SU-DHL-6 (cell line): ENCODE measurements at regions not wholly inside any gene's neighbourhood (a gene's known extent, or its start where the extent isn't known, plus 50 kb on each side); places are given as distances from the start of the nearest gene placed in this dataset.

Experiments
- H2AFZ ChIP-seq: fragments of 200-600 bp; sonication (generic); 2 replicates; pipeline ENCODE4 v1.6.1; 2014; ENCODE audit warnings: low read depth, mild to moderate bottlenecking, moderate library complexity, mixed read lengths, antibody characterized with exemption, low read length; ENCODE audit not compliant: severe bottlenecking
- H3F3A ChIP-seq: fragments of 200-600 bp; shearing (Covaris generic); 2 replicates; pipeline ENCODE4 v1.6.0; 2016; ENCODE audit warnings: antibody characterized with exemption, mild to moderate bottlenecking; ENCODE audit not compliant: insufficient read depth
- H3K27ac ChIP-seq: fragments of 200-600 bp; sonication (generic); 2 replicates; pipeline ENCODE4 v1.5.1; 2016; ENCODE audit warnings: low read depth, mild to moderate bottlenecking, low read length, moderate library complexity, mixed read lengths
- H3K27me3 ChIP-seq: fragments of 200-600 bp; sonication (generic), shearing (Covaris generic); 2 replicates; pipeline ENCODE4 v1.6.0; 2014; ENCODE audit warnings: mild to moderate bottlenecking, low read length
- H3K36me3 ChIP-seq: fragments of 200-600 bp; sonication (generic); 2 replicates; pipeline ENCODE4 v1.6.1; 2014; ENCODE audit warnings: mild to moderate bottlenecking, low read length, mixed read lengths
- H3K4me2 ChIP-seq: fragments of 300-600, 200-600 bp; shearing (Covaris generic), sonication (generic); 2 replicates; pipeline ENCODE4 v1.6.0; 2014; ENCODE audit warnings: low read length, low read depth, mild to moderate bottlenecking; ENCODE audit not compliant: poor library complexity, severe bottlenecking
- H3K4me3 ChIP-seq: fragments of 200-600 bp; sonication (generic); 2 replicates; pipeline ENCODE4 v1.5.1; 2014; ENCODE audit warnings: antibody characterized with exemption, low read length, mild to moderate bottlenecking, mixed read lengths; ENCODE audit not compliant: insufficient read depth, poor library complexity, severe bottlenecking
- H3K79me2 ChIP-seq: fragments of 200-600 bp; sonication (generic); 2 replicates; pipeline ENCODE4 v1.6.1; 2014; ENCODE audit warnings: mild to moderate bottlenecking, low read length, moderate library complexity; ENCODE audit not compliant: insufficient read depth
- H3K9ac ChIP-seq: fragments of 200-600 bp; sonication (generic); 2 replicates; pipeline ENCODE4 v1.7.0; 2014; ENCODE audit warnings: mild to moderate bottlenecking, low read length
- H3K9me2 ChIP-seq: fragments of 200-600 bp; sonication (generic); replicated peaks from 2 replicates; pipeline ENCODE4 v1.6.1; 2014; ENCODE audit warnings: low read length; ENCODE audit not compliant: insufficient read depth
- H3K9me3 ChIP-seq: fragments of 200-600 bp; sonication (generic); 2 replicates; pipeline ENCODE4 v1.6.1; 2014; ENCODE audit warnings: low read length, mixed read lengths; ENCODE audit not compliant: insufficient read depth
- H4K20me1 ChIP-seq: fragments of 200-600 bp; sonication (generic); 2 replicates; pipeline ENCODE4 v1.6.1; 2014; ENCODE audit warnings: low read depth, mild to moderate bottlenecking, antibody characterized with exemption, low read length, moderate library complexity, mixed read lengths
- EZH2phosphoT487 ChIP-seq: fragments of 200-600 bp; sonication (generic), shearing (Covaris generic); conservative IDR thresholded peaks from 2 replicates; pipeline ENCODE4 v1.6.1; 2018; ENCODE audit warnings: mild to moderate bottlenecking, antibody characterized with exemption, low read length, moderate library complexity, mixed read lengths
- TF ChIP-seq, protein P1 (sequence below): fragments of 200-600 bp; sonication (generic); IDR thresholded peaks from one replicate; pipeline ENCODE4 v1.5.1; 2017; ENCODE audit warnings: antibody characterized with exemption, mild to moderate bottlenecking, low read length, moderate library complexity; ENCODE audit not compliant: insufficient read depth, poor library complexity, severe bottlenecking

DNA sequence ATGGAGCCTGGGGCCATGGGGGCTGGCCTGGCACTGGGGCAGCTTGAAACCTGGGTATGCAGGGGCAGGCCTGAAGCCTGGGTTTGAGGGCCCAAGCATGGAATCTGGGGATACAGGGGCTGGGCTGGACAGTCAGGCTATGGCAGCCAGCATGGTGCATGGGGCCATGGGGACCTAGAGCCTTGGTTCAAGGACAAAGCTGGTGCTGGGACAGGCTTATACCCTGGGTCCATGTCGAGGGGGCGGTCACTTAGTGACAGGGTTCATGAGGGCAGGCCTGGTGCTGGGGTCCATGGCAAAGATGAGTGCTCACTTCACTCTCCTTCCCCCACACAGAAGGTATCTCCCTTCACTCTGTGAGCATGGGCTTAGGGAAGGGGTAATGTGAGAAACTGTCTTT lies 116.2 kb downstream of the BBS10 start:
- no peaks in the 10 kb centered on the region for H3K36me3 ChIP-seq
- H3K4me2 ChIP-seq = no peak overlapping the region
- no peaks in the 10 kb centered on the region for H3F3A ChIP-seq
- no peaks in the 10 kb centered on the region for H3K9me3 ChIP-seq
- TF ChIP-seq EZH2phosphoT487 = no peak
- TF ChIP-seq, protein P1, sequence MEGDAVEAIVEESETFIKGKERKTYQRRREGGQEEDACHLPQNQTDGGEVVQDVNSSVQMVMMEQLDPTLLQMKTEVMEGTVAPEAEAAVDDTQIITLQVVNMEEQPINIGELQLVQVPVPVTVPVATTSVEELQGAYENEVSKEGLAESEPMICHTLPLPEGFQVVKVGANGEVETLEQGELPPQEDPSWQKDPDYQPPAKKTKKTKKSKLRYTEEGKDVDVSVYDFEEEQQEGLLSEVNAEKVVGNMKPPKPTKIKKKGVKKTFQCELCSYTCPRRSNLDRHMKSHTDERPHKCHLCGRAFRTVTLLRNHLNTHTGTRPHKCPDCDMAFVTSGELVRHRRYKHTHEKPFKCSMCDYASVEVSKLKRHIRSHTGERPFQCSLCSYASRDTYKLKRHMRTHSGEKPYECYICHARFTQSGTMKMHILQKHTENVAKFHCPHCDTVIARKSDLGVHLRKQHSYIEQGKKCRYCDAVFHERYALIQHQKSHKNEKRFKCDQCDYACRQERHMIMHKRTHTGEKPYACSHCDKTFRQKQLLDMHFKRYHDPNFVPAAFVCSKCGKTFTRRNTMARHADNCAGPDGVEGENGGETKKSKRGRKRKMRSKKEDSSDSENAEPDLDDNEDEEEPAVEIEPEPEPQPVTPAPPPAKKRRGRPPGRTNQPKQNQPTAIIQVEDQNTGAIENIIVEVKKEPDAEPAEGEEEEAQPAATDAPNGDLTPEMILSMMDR = no peak
- no peak overlapping the region for H2AFZ ChIP-seq
- no peaks in the 10 kb centered on the region for H3K9me2 ChIP-seq
- no peak overlapping the region for H3K9ac ChIP-seq
- H3K4me3 ChIP-seq = no peak overlapping the region
- no peaks in the 10 kb centered on the region for H3K79me2 ChIP-seq
- no peaks in the 10 kb centered on the region for H3K27me3 ChIP-seq
- H3K27ac ChIP-seq = no peak overlapping the region
- no peaks in the 10 kb centered on the region for H4K20me1 ChIP-seq

DNA sequence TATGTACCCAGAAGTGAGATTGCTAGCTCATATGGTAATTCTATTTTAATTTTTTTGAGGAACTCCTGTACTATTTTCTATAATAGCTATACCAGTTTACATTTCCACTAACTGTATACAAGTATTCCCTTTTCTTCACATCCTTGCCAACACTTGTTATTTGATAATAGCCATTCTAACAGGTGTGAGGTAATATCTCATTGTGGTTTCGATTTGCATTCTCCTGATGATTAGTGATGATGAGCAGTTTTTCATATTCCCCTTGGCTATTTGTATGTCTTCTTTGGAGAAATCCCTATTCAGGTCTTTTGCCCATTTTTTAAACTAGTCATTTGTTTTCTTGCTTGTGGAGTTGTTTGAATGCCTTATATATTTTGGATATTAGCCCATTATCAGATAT lies 121.3 kb downstream of the BBS10 start:
- H4K20me1 ChIP-seq = no peaks in the 10 kb centered on the region
- TF ChIP-seq, protein P1 = no peak
- TF ChIP-seq EZH2phosphoT487 = no peak
- H3K9me2 ChIP-seq = no peaks in the 10 kb centered on the region
- H3F3A ChIP-seq = no peaks in the 10 kb centered on the region
- H3K9ac ChIP-seq = no peak overlapping the region
- H2AFZ ChIP-seq = no peak overlapping the region
- H3K27ac ChIP-seq = no peak overlapping the region
- no peaks in the 10 kb centered on the region for H3K36me3 ChIP-seq
- H3K79me2 ChIP-seq = no peaks in the 10 kb centered on the region
- no peaks in the 10 kb centered on the region for H3K27me3 ChIP-seq
- H3K9me3 ChIP-seq = no peaks in the 10 kb centered on the region
- H3K4me3 ChIP-seq = no peak overlapping the region
- H3K4me2 ChIP-seq = no peak overlapping the region

DNA sequence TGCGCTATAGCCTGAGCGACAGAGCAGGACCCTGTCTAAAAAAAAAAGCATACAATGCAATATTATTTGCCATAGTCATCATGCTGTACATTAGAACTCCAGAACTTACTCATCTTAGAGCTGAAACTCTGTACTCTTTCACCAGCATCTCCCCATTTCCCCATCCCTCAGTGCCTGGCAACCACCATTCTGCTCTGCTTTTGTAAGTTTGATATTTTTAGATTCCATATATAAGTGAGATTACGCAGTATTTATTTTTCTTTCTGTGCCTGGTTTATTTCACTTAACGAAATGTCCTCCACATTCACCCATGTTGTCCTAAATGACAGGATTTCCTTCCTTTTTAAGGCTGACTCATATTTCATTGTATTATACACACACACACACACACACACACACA lies 121.8 kb downstream of the BBS10 start:
- Histone ChIP-seq H3K27me3 (no peaks in the 10 kb centered on the region), H3K9me3 (no peaks in the 10 kb centered on the region), H3K36me3 (no peaks in the 10 kb centered on the region), H3K27ac (no peak overlapping the region), H4K20me1 (no peaks in the 10 kb centered on the region), H3K9me2 (no peaks in the 10 kb centered on the region), H3K4me3 (no peak overlapping the region), H3K9ac (no peak overlapping the region), H3K79me2 (no peaks in the 10 kb centered on the region), H3K4me2 (no peak overlapping the region), H3F3A (no peaks in the 10 kb centered on the region), H2AFZ (no peak overlapping the region)
- TF ChIP-seq, protein P1 = no peak
- TF ChIP-seq EZH2phosphoT487 = no peak

DNA sequence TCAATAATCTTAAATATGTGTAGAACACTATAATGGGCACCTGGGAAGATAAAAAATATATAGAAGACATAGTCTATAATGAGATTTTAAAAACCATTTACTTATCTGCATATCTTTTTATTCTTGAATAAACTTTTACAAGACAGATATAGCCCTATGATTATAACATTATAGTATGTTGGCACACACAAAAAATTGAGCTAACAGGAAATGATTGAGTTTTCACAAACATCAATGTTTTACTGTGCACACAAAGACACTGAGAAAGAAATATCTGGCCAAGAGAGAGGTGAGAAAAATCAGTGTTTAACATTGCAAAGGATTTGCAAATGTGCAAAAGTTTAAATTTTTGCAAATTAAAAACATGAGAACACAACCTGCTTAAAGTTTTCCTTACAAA lies 124.3 kb downstream of the BBS10 start:
- no peak overlapping the region for H3K4me3 ChIP-seq
- H2AFZ ChIP-seq = no peak overlapping the region
- H3F3A ChIP-seq = no peaks in the 10 kb centered on the region
- no peak overlapping the region for H3K4me2 ChIP-seq
- no peaks in the 10 kb centered on the region for H3K79me2 ChIP-seq
- no peaks in the 10 kb centered on the region for H3K27me3 ChIP-seq
- TF ChIP-seq EZH2phosphoT487 = no peak
- TF ChIP-seq, protein P1 = no peak
- no peak overlapping the region for H3K9ac ChIP-seq
- no peaks in the 10 kb centered on the region for H3K9me2 ChIP-seq
- H3K27ac ChIP-seq = no peak overlapping the region
- H3K9me3 ChIP-seq = no peaks in the 10 kb centered on the region
- H4K20me1 ChIP-seq = no peaks in the 10 kb centered on the region
- H3K36me3 ChIP-seq = no peaks in the 10 kb centered on the region
